Glomerular endothelial cell (primary cell): ENCODE measurements at regions not wholly inside any gene's neighbourhood (a gene's known extent, or its start where the extent isn't known, plus 50 kb on each side); places are given as distances from the start of the nearest gene placed in this dataset.

Source experiments
- DNase-seq: peaks from one replicate; pipeline ENCODE4 v3.0.0-alpha.2; 2011; ENCODE audit warnings: low read depth, low spot score; ENCODE audit errors: extremely low read depth

- no peak for DNase-seq
These were observed 153.2 kb downstream of the IRF8 start for GRCh38 chr16:86052115-86052670.

DNA sequence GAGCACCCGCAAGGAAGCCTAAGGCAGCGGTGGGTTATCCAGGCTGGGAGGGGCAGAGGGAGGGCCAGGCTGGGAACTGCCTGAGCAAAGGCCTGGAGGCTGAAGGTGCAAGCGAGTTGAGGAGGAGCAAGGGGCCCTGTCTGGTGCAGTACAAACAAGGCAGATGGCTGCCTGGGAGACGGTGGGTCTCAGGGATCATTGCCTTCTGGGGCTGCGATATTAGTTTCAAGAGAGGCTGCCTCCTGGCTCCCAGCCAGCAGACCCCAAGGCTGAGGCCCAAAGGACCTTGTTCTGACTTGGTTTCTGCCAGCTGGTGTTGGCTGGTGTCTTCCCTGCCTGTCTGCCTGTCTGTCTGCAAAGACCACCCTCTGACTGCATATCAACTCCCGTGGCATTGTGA is 154.0 kb downstream of the IRF8 start:
- no peak for DNase-seq

DNA sequence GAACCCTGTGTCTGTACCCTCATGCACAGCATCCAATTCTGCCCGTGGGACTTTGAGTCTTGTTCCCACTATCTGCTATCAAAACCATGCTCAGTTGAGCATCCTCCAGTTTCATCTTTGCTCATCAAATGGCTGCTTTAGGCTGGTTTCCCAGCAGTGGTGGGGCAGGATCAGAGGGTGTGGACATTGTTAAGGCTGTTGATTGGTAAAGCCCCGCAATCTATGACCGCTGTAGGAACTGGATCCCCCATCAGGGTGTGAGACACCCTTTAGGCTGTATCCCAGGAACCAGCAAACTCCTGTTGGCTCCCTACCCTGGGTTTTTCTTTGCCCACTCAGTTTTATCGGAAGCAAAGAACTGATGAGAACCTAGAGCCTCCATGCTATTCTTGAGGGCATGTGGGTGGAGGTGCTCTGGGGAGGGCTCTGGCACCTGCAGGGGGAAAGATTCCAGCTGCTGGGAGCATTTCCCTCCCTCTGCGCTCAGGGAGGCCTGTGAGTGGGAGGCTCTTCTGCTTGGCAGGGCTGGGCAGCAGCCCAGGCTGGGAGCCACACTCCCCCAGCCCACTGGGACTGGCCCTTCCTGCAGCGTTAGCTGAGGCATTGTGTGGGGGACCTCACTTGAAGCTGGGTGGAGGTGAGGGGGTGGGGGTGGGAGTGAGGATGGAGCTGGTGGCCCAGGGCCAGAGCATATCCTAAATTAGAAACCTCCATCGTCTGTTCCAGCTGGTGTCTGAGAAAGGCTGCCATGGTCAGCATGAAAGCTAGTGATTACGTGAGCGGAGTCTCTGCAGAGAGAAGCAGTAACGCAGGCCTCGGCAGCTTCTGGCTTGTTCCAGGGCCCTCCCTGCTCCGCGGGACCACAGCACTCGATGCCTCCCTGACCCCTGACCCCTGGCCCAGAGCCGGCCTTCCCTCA is 160.6 kb downstream of the IRF8 start:
- DNase-seq: no peak

DNA sequence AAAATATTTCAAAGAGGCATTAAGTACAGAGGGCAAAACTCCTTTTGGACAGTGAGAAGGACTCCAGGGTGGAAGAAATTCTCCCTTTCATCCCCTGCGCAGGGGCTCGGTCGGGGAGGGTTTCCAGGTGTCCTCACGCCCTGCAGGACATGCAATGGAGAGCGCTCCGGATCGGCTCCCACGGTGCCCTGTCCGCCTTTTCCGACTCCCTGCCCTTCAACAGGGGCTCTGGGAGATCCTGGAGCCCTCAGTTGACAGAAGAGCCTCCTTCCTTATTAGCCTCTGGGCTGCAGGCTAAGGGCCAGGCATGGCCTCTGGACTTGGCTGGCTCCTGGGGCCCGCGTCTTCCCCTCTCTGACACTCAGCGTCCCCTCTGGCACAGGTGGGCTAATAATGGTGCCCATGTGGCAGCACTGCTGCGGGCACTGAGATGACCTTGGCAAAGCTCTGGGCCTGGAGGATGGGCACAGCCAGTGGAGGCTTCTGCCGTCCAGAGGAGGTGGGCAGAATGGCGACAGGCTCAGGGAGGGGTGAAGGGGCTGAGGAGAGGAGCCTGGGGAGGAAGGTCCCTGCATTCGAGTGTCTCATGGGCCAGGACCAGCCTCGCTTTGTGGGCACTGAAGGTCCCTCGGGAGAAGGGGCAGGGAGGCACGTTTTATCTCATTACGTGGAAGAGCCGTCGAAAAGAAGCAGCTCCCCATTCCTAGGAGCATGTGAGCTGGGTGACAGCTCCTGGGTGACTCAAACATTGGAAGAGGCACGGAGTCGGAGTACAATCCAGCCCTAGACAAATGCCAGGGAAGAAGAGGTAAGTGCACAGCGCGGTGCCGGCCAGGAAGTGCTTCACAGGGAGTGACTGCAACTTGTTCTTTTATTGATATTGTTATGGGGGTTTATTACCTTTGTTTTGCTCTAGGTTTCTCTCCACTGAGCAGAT is 161.7 kb downstream of the IRF8 start:
- DNase-seq: no peak

- no peak for DNase-seq
These were observed 162.3 kb downstream of the IRF8 start for GRCh38 chr16:86061318-86061695.

DNA sequence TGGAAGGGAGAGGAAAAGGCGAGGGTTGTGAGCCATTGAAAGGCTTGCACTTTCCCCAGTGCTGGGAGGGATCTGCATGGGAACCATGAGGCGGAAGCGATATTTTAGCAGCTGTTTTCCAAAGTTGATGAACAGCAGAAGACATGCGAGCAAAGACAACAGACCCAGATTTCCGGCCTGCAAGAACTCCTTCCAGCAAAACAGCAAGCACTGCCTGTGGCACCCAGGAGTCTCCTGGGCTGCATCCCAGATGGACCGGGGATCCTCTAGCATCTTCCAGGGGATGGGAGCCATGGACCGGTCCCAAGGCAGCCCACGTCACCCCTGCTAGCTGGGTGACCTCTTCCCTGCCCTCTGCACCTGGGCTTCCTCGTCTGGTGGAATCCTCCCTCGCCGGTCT is 162.8 kb downstream of the IRF8 start:
- DNase-seq: no peak

GRCh38 chr16:86062271-86062965 is 163.5 kb downstream of the IRF8 start:
- no peak for DNase-seq

GRCh38 chr16:86063760-86064405 is 164.9 kb downstream of the IRF8 start:
- no peak for DNase-seq

GRCh38 chr16:86064431-86065250 is 165.7 kb downstream of the IRF8 start:
- DNase-seq: no peak

- DNase-seq: no peak
These were observed 166.7 kb downstream of the IRF8 start for GRCh38 chr16:86065711-86066110.

DNA sequence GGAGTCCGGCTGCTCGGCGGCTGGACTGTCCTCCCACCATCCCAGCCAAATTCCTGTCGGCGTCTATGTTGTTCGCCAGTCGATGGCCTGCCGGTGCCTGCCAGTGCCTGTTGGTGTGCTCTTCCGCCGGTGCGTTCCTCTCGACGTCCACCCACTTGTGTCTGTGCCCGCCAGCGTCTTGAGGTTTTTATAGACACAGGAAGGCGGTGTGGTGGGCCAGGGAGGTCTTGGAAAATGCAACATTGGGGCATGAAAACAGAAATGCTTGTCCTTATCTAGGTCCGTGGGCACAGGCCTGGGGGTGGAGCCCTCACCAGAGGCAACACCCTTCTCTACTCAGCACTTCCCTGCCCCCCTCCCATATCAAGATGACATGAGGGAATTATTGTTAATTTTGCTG is 167.8 kb downstream of the IRF8 start:
- DNase-seq: no peak

DNA sequence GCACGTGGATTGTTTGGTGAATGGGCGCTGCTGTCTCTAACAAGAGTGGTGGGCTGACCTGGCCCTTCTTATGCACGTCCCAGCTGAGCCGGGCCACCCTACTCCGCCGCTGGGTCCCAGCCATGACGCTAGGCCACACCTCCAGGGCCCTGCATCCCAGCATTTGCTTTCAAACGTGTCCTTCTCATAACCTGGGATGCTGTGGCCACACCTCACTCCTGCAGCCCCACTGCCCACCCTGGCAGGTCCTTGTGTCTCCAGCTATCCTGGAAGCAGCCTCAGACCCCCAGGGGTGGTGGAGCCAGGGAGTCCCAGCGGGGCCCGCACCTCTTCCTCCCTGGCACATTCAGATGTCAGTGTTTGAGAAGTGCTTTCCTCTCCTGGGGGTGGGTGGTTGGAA is 168.6 kb downstream of the IRF8 start:
- no peak for DNase-seq

GRCh38 chr16:86067936-86068335 is 169.0 kb downstream of the IRF8 start:
- no peak for DNase-seq

GRCh38 chr16:86068722-86069121 is 169.8 kb downstream of the IRF8 start:
- no peak for DNase-seq

DNA sequence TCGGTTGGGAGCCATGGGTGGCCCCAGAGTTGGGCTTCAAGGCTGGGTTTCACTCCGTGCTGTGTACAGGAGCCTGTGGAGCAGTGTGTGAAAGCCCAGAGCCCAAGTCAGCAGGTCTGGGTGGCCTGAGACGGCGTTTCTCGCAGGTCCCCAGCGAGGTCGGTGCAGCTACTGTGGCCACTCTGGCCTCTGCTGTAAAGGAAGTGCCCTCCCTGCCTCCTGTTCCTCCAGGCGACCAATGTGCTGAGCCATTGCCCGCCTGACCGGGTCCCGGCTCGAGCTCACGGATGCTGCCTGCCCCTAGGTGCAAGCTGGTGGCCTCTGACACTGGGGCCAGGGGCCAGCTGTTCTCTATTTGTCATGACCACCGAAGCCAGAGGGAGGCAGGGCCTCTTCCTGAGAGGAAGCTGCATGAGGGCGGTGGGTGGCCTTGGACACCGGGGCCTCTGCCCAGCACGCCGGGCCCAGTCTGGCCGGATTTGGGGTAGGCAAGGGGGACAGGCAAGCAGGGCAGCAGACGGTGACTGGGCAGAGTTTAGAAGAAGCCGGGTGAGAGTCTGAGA is 170.9 kb downstream of the IRF8 start:
- DNase-seq: no peak

DNA sequence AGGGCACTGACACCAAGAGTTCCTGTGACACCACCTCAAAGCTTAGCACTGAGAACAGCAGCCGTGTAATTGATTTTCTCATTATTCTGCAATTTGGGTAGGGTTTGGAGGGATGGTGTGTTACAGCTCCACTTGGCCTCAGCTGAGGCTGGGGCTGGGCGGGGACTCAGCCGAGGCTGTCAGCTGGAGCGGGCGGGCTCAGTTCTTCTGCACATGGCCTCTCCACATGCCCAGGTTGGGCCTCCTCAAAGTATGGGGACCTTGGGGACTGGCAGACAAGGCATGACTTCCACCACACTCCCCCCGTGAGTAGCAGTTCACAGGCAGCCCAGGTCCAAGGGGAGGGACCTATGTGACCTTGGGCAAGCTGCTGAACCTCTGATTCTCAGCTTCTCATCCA is 171.5 kb downstream of the IRF8 start:
- DNase-seq: no peak

DNA sequence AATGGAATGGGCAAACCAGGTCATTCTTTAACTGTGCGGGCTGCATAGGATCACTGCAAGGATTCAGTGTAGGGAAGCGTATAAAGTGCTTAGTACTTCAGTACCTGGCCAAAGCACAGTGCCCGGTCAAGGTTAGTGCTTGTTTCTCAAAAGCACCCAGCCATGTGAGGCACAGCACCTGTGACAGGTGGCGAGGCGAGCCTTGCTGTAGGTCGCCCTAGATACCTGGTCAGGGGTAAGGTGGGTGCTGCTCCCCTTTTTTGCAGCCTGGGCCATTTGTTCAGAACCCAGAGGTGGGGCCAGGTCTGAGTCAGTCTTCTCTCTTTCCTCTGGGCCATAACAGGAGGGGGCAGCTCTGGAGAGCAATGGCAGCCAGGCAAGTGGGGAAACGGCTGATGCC is 172.0 kb downstream of the IRF8 start:
- no peak for DNase-seq

GRCh38 chr16:86071611-86072240 is 172.8 kb downstream of the IRF8 start:
- no peak for DNase-seq
